Posterior cingulate gyrus (tissue), 11 donors: ENCODE measurements at regions not wholly inside any gene's neighbourhood (a gene's known extent, or its start where the extent isn't known, plus 50 kb on each side); places are given as distances from the start of the nearest gene placed in this dataset.

Experiments used
- DNase-seq, 10 donors: peaks; one replicate each; pipeline versions ENCODE4 v3.0.0 to v3.0.0-alpha.2; 2020 to 2021; ENCODE audit warnings: mixed read lengths in 3 of 10
- intact Hi-C: fragments of 100-400 bp; cut with DNase I; formaldehyde crosslinking; loops from one replicate; pipeline ENCODE4 v1.15.1; 2023

DNA sequence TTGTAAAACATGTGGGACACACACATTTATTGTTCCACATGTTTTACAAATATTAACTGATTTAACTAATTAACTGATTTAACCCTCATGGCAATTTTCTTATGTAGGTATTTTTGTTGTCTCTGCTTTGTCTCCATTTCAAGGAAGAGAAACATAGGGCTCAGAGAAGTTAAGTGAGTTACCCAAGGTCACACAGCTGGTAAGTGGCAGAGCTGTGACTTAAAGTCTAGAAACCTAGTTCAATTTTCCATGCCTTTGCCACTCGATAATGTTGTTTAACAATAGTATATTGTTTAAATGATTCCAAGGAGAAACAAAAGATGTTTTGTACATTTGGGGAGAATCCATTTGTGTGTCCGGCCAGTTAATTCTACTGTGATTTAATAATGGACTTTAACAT is 284.1 kb upstream of the CDH5 start:
- no peak for DNase-seq
- intact Hi-C loops, result no loop called here

DNA sequence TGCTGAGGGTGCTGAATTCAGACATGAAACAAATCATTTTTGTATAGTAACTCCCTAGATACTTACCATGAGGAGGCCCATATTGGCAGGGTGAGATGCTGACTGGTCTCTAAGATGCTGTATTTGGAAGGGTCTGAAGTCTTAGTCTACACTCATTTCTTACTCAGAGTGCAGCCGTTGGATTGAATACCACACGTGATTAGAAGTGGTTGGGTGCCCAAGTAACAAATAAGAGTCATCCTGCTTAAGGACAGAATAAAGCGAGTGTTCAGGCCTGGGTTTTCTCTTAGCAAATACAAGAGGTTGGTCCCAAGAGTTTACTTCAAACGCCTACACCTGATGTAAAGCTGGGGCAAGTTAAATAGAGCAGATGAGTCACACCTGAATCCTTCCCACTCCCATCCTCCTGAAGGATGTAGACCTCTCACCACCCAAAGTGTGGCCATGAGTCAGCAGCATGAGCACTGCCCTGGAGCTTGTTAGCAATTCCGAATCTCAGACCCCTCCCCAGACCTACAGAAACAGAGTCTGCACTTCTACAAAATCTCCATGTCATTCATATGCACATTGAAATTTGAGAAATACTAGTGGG is 284.6 kb upstream of the CDH5 start:
- DNase-seq, result no peak
- intact Hi-C loops, result no loop called here

DNA sequence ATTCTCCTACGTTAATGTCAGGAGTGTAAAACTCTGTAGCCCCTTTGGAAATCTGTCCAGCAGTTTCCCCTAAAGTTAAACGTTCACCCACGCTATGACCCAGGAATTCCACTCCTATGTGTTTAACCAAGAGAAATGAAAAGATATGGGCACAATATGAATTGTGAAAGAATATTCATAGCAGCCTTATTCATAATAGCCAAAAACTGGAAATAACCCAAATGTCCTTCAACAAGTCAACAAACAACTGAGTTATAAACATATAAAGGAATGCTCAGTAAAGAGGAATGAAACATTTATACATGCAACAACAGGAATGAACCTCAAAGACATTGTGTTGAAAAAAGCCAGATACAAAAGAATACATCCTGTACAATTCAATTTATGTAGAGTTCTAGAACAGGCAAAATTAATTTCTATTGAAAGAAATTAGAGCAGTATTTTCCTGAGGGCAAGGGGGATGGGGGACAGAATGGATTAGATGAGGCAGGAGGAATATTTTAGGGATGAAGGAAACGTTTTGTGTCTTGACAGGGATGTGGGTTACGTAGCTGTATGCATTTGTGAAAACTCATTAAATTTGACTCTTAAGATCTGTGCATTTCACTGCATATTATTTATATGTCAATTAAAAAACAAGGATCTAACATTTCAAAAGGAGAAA is 286.7 kb upstream of the CDH5 start:
- intact Hi-C loops, result no loop called here

DNA sequence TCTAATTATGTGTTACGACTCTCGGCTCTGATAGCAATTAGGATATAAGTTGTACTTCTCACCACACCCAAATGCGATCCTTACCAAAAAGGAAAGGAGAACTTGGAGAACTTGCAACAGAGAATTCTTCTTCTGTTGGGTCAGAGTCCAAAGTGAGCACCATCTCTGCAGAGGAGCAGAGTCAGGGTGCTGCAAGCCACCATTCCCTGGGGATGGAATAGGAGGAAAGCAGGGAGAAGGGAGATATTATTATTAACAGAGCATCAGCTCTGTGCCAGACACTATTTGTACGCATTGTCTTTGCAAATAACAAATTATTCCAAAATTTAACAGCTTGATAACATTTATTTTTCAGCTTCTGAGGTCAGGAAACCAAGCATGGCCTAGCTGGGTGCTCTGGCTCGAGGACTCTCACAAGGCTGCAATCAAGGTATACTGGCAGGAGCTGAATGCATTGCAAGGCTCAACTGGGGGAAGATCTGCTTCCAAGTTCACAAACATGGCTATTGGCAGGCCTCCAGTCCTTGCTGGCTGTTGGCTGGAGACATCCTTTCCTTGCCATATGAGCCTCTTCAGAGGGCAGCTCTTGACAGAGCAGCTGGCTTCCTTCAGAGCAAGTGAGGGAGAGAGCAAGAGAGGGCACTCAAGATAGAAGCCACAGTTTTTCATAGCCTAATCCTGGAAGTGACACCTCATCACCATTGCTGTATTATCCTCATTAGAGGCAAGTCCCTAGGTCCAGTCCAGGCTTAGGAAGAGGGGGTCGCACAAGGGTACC is 296.2 kb upstream of the CDH5 start:
- DNase-seq, result peak in 4 of 10 donors; percentile 17 to 48 (median 34)
- intact Hi-C loops, result no loop called here

More for the DNA sequence above, 286.7 kb upstream of the CDH5 start:
- DNase-seq, result no peak

GRCh38 chr16:66069587-66069986 is 296.9 kb upstream of the CDH5 start:
- intact Hi-C loops, result no loop called here
- DNase-seq, result no peak

DNA sequence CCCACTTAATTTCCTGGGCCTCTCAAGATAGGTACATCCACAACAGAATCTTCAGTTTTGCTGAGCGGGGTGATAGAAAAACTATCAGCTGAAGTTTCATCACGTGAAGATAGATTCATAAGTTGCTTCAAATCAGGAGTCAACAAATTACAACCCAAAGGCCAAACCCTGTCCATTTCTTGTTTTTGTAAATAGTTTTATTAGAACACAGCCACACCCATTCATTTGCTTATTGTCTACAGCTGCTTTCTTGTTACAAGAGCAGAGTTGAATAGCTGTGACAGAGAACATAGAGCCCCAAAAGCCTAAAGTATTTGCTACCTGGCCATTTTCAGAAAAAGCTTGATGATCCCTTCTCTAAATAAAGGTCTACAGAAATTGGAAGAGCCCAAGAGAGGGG is 300.1 kb upstream of the CDH5 start:
- intact Hi-C loops, result no loop called here

DNA sequence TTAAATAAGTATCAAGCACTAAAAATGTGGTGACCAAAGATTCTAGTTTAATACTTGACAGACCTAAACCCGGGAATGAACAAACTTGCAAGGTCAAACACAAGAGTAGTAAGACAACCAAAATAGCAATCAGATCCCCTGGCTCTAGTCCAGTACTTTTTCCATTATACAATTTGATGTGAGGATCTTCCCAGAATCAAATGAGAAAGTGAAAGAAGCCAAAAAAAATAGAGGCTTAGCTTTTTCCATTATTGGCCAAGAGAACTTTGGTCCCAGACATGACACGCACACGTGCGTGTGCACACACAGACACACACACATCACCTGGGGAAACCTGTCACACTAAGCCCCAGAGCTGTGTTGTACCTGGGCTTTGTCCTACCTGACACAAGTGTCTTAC is 300.6 kb upstream of the CDH5 start:
- intact Hi-C loops, result no loop called here
- no peak for DNase-seq

More for the DNA sequence above, 300.1 kb upstream of the CDH5 start:
- DNase-seq, result no peak

DNA sequence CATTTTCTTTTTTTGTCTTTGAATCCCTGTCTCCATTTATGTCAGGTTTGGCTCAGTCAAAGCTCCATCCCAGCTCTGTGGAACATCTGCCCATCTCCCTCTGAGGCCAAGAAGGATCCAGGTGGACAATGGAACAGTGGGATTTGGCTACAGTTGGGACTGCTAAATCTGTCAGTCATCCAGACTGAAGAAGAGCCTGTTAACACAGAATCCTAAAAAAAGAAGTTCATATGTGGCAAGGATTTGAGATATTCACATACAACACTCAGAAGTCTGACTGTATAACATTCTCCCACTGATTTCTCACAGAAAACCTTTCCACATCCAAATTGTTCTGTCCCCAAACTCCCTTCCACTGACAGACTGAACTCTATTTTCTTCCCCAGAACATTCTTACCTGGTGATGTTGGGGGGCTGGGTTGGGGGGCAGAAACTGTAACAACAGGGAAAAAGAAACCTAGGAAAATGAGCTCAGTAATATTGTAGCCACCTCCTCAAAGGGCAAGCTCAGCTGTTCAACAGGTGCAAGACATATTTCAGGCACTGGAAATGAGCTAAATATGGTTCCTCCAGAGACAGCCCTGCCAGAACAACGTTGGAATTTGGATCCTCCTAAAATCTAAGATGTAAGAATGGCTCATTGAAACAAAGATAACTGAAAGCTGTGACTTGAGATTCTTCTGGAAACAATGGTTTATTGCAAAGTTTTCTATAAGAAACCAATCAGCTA is 301.5 kb upstream of the CDH5 start:
- DNase-seq, result no peak
- intact Hi-C loops, result no loop called here

- peak in 1 of 10 donors; percentile 22 for DNase-seq
- intact Hi-C loops, result no loop called here
These were observed 307.7 kb upstream of the CDH5 start for GRCh38 chr16:66058832-66059231.

GRCh38 chr16:66058172-66058691 is 308.3 kb upstream of the CDH5 start:
- intact Hi-C loops, result no loop called here
- DNase-seq, result no peak

DNA sequence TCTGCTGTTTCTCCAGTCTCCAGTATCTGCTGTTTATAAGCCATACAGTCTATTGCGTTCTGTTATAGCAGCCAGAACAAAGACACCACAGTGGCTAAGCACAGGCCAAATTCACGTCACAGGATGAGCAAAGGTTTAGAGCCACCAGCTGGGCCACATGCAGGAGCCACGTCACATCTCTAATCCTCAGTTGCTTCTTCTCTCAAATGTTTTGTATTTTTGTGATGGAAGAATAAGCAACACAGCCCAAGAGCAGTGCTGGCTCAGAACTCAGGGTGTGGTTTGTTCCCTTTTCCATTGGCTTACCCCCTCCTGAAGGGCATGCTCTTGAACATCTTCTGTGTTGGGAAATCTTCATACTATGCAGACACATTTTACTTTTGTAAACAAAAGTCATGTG is 309.4 kb upstream of the CDH5 start:
- intact Hi-C loops, result no loop called here
- DNase-seq, result peak in 1 of 10 donors; percentile 21

DNA sequence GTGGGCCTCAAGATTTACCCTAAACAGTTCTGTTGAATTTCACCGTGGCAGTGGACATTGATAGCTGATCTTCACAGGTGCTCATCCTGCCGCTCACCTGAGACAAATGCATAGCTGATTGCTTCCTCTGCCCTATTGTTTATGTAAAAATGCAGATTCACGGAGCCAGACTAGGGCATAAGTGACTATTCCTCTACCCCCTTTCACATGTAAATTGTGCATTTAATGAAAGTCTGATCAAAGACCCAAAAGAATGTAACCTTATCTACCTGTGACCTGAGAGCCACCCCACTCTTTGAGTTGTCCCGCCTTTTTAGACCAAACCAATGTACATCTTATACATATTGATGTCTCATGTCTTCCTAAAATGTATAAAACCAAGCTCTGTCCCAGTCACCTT is 312.4 kb upstream of the CDH5 start:
- intact Hi-C loops, result no loop called here

DNA sequence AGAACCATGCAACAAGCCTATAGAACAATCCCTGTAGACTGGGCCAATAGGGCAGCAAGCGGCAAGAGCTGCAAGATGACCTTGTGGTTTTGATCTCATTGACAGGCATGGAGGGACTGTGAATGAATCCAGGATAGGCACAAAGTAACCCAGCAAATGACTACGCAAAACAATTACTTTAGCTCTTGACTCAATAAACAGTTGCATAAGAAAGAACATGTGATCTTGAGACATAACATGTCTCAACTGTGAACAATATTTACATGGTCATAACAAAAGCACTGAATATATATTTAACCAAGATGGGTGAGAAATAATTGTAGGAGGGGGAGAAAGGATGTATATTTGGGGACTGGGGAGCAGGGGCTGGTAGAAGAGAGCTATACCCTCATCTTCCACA is 313.7 kb upstream of the CDH5 start:
- DNase-seq, result no peak
- intact Hi-C loops, result no loop called here

More for the DNA sequence above, 312.4 kb upstream of the CDH5 start:
- DNase-seq, result no peak

- intact Hi-C loops, result no loop called here
- no peak for DNase-seq
These were observed 315.5 kb upstream of the CDH5 start for GRCh38 chr16:66050991-66051390.

- intact Hi-C loops, result no loop called here
- peak in 1 of 10 donors; percentile 31 for DNase-seq
These were observed 316.6 kb upstream of the CDH5 start for GRCh38 chr16:66049865-66050264.

- no peak for DNase-seq
- intact Hi-C loops, result no loop called here
These were observed 320.9 kb upstream of the CDH5 start for GRCh38 chr16:66045626-66046025.

- intact Hi-C loops, result no loop called here
- no peak for DNase-seq
These were observed 321.9 kb upstream of the CDH5 start for GRCh38 chr16:66044556-66044955.

DNA sequence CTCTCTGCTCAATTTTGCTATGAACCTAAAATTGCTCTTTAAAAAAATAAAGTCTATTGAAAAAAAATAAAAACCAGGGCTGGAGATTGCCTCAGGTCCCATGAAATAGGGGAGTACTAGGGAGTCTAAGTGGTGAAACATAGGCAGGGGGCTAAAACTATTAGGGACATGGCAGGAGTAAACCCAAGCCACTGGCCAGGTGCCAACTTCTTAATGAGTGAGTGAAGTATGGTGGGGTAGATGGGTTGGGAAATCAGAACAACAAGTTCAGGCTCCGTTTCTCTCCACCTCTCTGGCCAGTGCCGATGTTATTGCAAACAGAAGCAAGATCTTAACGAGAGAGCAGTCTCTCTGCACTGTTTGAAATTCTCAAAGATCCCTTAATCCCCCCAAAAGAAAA is 322.4 kb upstream of the CDH5 start:
- intact Hi-C loops, result no loop called here
- DNase-seq, result no peak

GRCh38 chr16:66043326-66043725 is 323.2 kb upstream of the CDH5 start:
- DNase-seq, result no peak
- intact Hi-C loops, result no loop called here

GRCh38 chr16:66042341-66042740 is 324.1 kb upstream of the CDH5 start:
- DNase-seq, result no peak
- intact Hi-C loops, result no loop called here

GRCh38 chr16:66041907-66042306 is 324.6 kb upstream of the CDH5 start:
- no peak for DNase-seq
- intact Hi-C loops, result no loop called here
